22Rv1 (cell line): ENCODE measurements at regions not wholly inside any gene's neighbourhood (a gene's known extent, or its start where the extent isn't known, plus 50 kb on each side); places are given as distances from the start of the nearest gene placed in this dataset.

Experiments
- ZFX ChIP-seq: fragments of 450-650 bp; IDR thresholded peaks from 2 replicates; pipeline ENCODE4 v1.6.1; 2017; ENCODE audit warnings: antibody characterized with exemption, borderline replicate concordance
- TF ChIP-seq, protein P1 (sequence below): fragments of 450-650 bp; IDR thresholded peaks from 2 replicates; pipeline ENCODE4 v1.5.1; 2017; ENCODE audit warnings: mild to moderate bottlenecking

DNA sequence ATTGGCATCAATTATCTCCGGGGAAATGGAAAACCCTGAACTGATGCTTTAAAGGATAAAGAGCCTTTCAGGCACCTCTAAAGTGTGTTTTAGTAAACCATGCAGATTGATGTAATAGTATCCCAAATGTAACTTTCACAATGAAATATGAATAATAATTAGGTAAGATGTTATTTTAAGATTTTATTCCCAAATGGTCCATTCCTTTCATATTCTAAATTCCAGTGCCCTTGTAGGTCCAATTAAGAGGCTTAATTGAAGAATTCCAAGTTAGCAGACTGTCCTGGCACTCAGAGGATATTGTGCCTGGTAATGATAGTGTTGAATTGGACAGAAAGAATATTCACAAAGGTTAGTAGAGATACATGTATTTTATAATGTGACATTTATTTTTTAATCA lies 352.5 kb upstream of the NUDT12 start:
- TF ChIP-seq, protein P1, sequence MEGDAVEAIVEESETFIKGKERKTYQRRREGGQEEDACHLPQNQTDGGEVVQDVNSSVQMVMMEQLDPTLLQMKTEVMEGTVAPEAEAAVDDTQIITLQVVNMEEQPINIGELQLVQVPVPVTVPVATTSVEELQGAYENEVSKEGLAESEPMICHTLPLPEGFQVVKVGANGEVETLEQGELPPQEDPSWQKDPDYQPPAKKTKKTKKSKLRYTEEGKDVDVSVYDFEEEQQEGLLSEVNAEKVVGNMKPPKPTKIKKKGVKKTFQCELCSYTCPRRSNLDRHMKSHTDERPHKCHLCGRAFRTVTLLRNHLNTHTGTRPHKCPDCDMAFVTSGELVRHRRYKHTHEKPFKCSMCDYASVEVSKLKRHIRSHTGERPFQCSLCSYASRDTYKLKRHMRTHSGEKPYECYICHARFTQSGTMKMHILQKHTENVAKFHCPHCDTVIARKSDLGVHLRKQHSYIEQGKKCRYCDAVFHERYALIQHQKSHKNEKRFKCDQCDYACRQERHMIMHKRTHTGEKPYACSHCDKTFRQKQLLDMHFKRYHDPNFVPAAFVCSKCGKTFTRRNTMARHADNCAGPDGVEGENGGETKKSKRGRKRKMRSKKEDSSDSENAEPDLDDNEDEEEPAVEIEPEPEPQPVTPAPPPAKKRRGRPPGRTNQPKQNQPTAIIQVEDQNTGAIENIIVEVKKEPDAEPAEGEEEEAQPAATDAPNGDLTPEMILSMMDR: no peak
- no peak for TF ChIP-seq ZFX
